B cell (primary cell): ENCODE measurements at regions not wholly inside any gene's neighbourhood (a gene's known extent, or its start where the extent isn't known, plus 50 kb on each side); places are given as distances from the start of the nearest gene placed in this dataset.

Experiments used
- ATAC-seq: fragments of 200-7000 bp; cut with Tn5 transposase; one replicate; pipeline ENCODE4 v1.10.0; 2021; ENCODE audit warnings: low read depth, mild to moderate bottlenecking, moderate number of reproducible peaks, moderate library complexity
- CTCF ChIA-PET: fragments of 350-600 bp; sonication (Branson Sonifier 250); formaldehyde crosslinking; loops from one replicate; lab custom pipeline; 2021; ENCODE audit warnings: antibody characterized with exemption, inconsistent platforms; lab: Charles Lee
- POLR2A ChIA-PET: fragments of 350-600 bp; sonication (Branson Sonifier 250); formaldehyde crosslinking; loops from one replicate; lab custom pipeline; 2021; ENCODE audit warnings: antibody characterized with exemption; lab: Charles Lee
- DNase-seq: peaks from one replicate; pipeline ENCODE4 v3.0.0; 2013
- H2AFZ ChIP-seq: 2 replicates; pipeline ENCODE4 v1.6.1; 2012; ENCODE audit warnings: mild to moderate bottlenecking, low read depth, low read length; ENCODE audit not compliant: insufficient read depth, poor library complexity, severe bottlenecking
- H3K27ac ChIP-seq, 2 donors: 1 replicate in 1 of 2; 2 replicates in 1 of 2; pipeline ENCODE4 v1.5.1; 2012 to 2013; ENCODE audit warnings: low read length in 2 of 2, mild to moderate bottlenecking in 2 of 2, moderate library complexity in 1 of 2
- H3K27me3 ChIP-seq, 4 experiments: fragments of 200-600 bp in 1 of 4; sonication (generic) in 1 of 4; replicated peaks in 1 of 4; 1 replicate in 2 of 4; 2 replicates in 2 of 4; pipeline versions ENCODE4 v1.6.1 to v1.7.0; 2013 to 2016; ENCODE audit warnings: low read length in 3 of 4, mild to moderate bottlenecking in 2 of 4, mixed read lengths in 1 of 4, moderate library complexity in 1 of 4; ENCODE audit not compliant: insufficient read depth in 4 of 4, control insufficient read depth in 3 of 4; ENCODE audit errors: control extremely low read depth in 1 of 4
- H3K36me3 ChIP-seq, 2 experiments: replicated peaks in 1 of 2; 1 replicate in 1 of 2; 2 replicates in 1 of 2; pipeline versions ENCODE4 v1.6.1 to v1.7.1; 2013; ENCODE audit warnings: low read length in 1 of 2; ENCODE audit not compliant: insufficient read depth in 2 of 2, control insufficient read depth in 1 of 2; ENCODE audit errors: control extremely low read depth in 1 of 2, extremely low read depth in 1 of 2
- H3K4me1 ChIP-seq, 2 donors: fragments of 200-600 bp in 1 of 2; sonication (generic) in 1 of 2; 1 replicate in 1 of 2; 2 replicates in 1 of 2; pipeline versions ENCODE4 v1.5.1 to v1.6.1; 2013 to 2017; ENCODE audit warnings: low read length in 2 of 2; ENCODE audit not compliant: control insufficient read depth in 2 of 2, insufficient read depth in 2 of 2
- H3K4me2 ChIP-seq: replicated peaks from 2 replicates; pipeline ENCODE3; 2012; ENCODE audit warnings: mild to moderate bottlenecking, low read depth, low read length; ENCODE audit not compliant: poor library complexity, severe bottlenecking
- H3K4me3 ChIP-seq, 5 experiments: fragments of 200-600 bp in 1 of 5; sonication (generic) in 1 of 5; 1 replicate in 3 of 5; 2 replicates in 2 of 5; pipeline versions ENCODE4 v1.5.1 to v1.7.0; 2011 to 2016; ENCODE audit warnings: low read length in 4 of 5, mild to moderate bottlenecking in 4 of 5, low read depth in 2 of 5, control low read depth in 1 of 5, moderate library complexity in 1 of 5; ENCODE audit not compliant: insufficient read depth in 1 of 5; ENCODE audit errors: control extremely low read depth in 1 of 5, extremely low read depth in 1 of 5
- H3K79me2 ChIP-seq: fragments of 200-600 bp; sonication (generic); one replicate; pipeline ENCODE4 v1.6.0; 2016; ENCODE audit warnings: low read length; ENCODE audit not compliant: control insufficient read depth, insufficient read depth
- H3K9ac ChIP-seq: fragments of 200-600 bp; sonication (generic); 2 replicates; pipeline ENCODE4 v1.6.1; 2017; ENCODE audit warnings: mild to moderate bottlenecking, low read length, moderate library complexity
- H3K9me3 ChIP-seq, 3 donors: one replicate each; pipeline versions ENCODE4 v1.6.1 to v1.7.1; 2013; ENCODE audit warnings: low read length in 2 of 3; ENCODE audit not compliant: control insufficient read depth in 2 of 3, insufficient read depth in 1 of 3; ENCODE audit errors: control extremely low read depth in 1 of 3
- H4K20me1 ChIP-seq: 2 replicates; pipeline ENCODE4 v1.6.0; 2012; ENCODE audit warnings: mild to moderate bottlenecking, low read length; ENCODE audit not compliant: insufficient read depth, control insufficient read depth, poor library complexity, severe bottlenecking
- H3K27ac Mint-ChIP-seq: one replicate; pipeline ENCODE4 v1.8.0; 2021; ENCODE audit warnings: mixed read lengths
- H3K27me3 Mint-ChIP-seq: one replicate; pipeline ENCODE4 v1.8.0; 2021; ENCODE audit warnings: mixed read lengths
- H3K4me1 Mint-ChIP-seq: one replicate; pipeline ENCODE4 v1.8.0; 2021; ENCODE audit warnings: mixed read lengths
- H3K4me3 Mint-ChIP-seq: one replicate; pipeline ENCODE4 v1.8.0; 2021; ENCODE audit warnings: mixed read lengths
- H3K9me3 Mint-ChIP-seq: one replicate; pipeline ENCODE4 v1.8.0; 2022; ENCODE audit warnings: mixed read lengths; ENCODE audit not compliant: insufficient read depth
- CTCF ChIP-seq: fragments of 200-600 bp; IDR thresholded peaks from one replicate; pipeline ENCODE4 v1.8.0; 2022; ENCODE audit warnings: antibody characterized with exemption, mild to moderate bottlenecking
- EZH2 ChIP-seq: IDR thresholded peaks from 2 replicates; pipeline ENCODE4 v1.6.1; 2012; ENCODE audit warnings: borderline replicate concordance, low read depth, mild to moderate bottlenecking, moderate library complexity, low read length; ENCODE audit not compliant: insufficient read depth, poor library complexity, severe bottlenecking
- WGBS: methylation state at CpG from one replicate; pipeline ENCODE4 v1.1.5; 2013; ENCODE audit warnings: missing lambda C conversion rate; ENCODE audit not compliant: insufficient coverage; 5-methylcytosine and 5-hydroxymethylcytosine counted together
- intact Hi-C: fragments of 100-400 bp; cut with micrococcal nuclease; formaldehyde crosslinking; loops from one replicate; pipeline ENCODE4 v1.10.0; 2022

GRCh38 chr9:7360513-7360912 is 439.1 kb downstream of the DMAC1 start:
- Histone ChIP-seq H3K79me2 (no peaks in the 10 kb centered on the region), H3K9ac (no peak overlapping the region), H3K4me3 (no peak overlapping the region), H2AFZ (no peak overlapping the region), H3K4me2 (no peak overlapping the region), H4K20me1 (no peaks in the 10 kb centered on the region), H3K36me3 (no peaks in the 10 kb centered on the region), H3K27me3 (no peaks in the 10 kb centered on the region), H3K4me1 (no peaks in the 10 kb centered on the region), H3K9me3 (no peaks in the 10 kb centered on the region), H3K27ac (no peak overlapping the region)
- H3K27ac Mint-ChIP-seq, result no peak overlapping the region
- ChIA-PET POLR2A (no interaction called here), CTCF (no interaction called here)
- 70% methylated on average over 4 of the region's 4 CpGs for WGBS
- H3K4me1 Mint-ChIP-seq, result no peaks in the 10 kb centered on the region
- intact Hi-C loops, result no loop called here
- ATAC-seq, result no peak
- no peak for DNase-seq
- H3K9me3 Mint-ChIP-seq, result no peaks in the 10 kb centered on the region
- TF ChIP-seq EZH2 (no peak), CTCF (no peak)
- H3K27me3 Mint-ChIP-seq, result peaks cover 9% of the 10 kb centered on the region
- H3K4me3 Mint-ChIP-seq, result no peak overlapping the region

- Mint-ChIP-seq H3K27me3 (peaks cover 16% of the 10 kb centered on the region), H3K9me3 (no peaks in the 10 kb centered on the region), H3K27ac (no peak overlapping the region), H3K4me1 (no peaks in the 10 kb centered on the region), H3K4me3 (no peak overlapping the region)
- Histone ChIP-seq H3K4me3 (no peak overlapping the region), H3K4me2 (no peak overlapping the region), H3K4me1 (no peaks in the 10 kb centered on the region), H3K36me3 (no peaks in the 10 kb centered on the region), H3K27ac (no peak overlapping the region), H2AFZ (no peak overlapping the region), H3K9me3 (no peaks in the 10 kb centered on the region), H4K20me1 (no peaks in the 10 kb centered on the region), H3K9ac (no peak overlapping the region), H3K79me2 (no peaks in the 10 kb centered on the region), H3K27me3 (no peaks in the 10 kb centered on the region)
- DNase-seq (no peak), ATAC-seq (no peak)
- intact Hi-C loops, result no loop called here
- ChIA-PET CTCF (no interaction called here), POLR2A (no interaction called here)
- no peak for TF ChIP-seq EZH2
- TF ChIP-seq CTCF, result no peak
Measured at GRCh38 chr9:7358876-7359275, 440.7 kb downstream of the DMAC1 start.
